Thoracic aorta (tissue), 2 donors: ENCODE measurements at regions not wholly inside any gene's neighbourhood (a gene's known extent, or its start where the extent isn't known, plus 50 kb on each side); places are given as distances from the start of the nearest gene placed in this dataset.

Experiments
- ATAC-seq: fragments of 150-250 bp; one replicate; pipeline ENCODE4 v1.8.0; 2017; ENCODE audit warnings: low read depth; ENCODE audit not compliant: insufficient number of reproducible peaks, low FRiP score
- DNase-seq: peaks from one replicate; pipeline ENCODE4 v3.0.0-alpha.2; 2020; ENCODE audit warnings: low spot score
- H3K27ac ChIP-seq, 2 donors: fragments of 200-600 bp; sonication (generic); 1 replicate in 1 of 2; 2 replicates in 1 of 2; pipeline ENCODE4 v1.5.1; 2016; ENCODE audit warnings: mild to moderate bottlenecking in 2 of 2, moderate library complexity in 2 of 2
- H3K27me3 ChIP-seq: fragments of 200-600 bp; sonication (generic); replicated peaks from 2 replicates; pipeline ENCODE4 v1.6.0; 2016; ENCODE audit warnings: mild to moderate bottlenecking; ENCODE audit not compliant: insufficient read depth
- H3K36me3 ChIP-seq: fragments of 200-600 bp; sonication (generic); one replicate; pipeline ENCODE4 v1.5.1; 2016
- H3K4me1 ChIP-seq, 2 donors: fragments of 200-600 bp; sonication (generic); 1 replicate in 1 of 2; 2 replicates in 1 of 2; pipeline versions ENCODE4 v1.5.1 to v1.6.0; 2016; ENCODE audit warnings: low read depth in 2 of 2, mild to moderate bottlenecking in 1 of 2; ENCODE audit not compliant: control insufficient read depth in 1 of 2
- H3K4me3 ChIP-seq: fragments of 200-600 bp; sonication (generic); 2 replicates; pipeline ENCODE4 v1.5.1; 2016; ENCODE audit warnings: mild to moderate bottlenecking
- H3K9me3 ChIP-seq: fragments of 200-600 bp; sonication (generic); 2 replicates; pipeline ENCODE4 v1.5.1; 2016
- CTCF ChIP-seq: fragments of 200-600 bp; sonication (generic); IDR thresholded peaks from one replicate; pipeline ENCODE4 v1.5.1; 2019; ENCODE audit warnings: antibody characterized with exemption

GRCh38 chr17:34527908-34528470, 51.4 kb upstream of the TMEM132E start:
- Histone ChIP-seq H3K4me3 (no peak overlapping the region), H3K36me3 (no peaks in the 10 kb centered on the region), H3K27me3 (no peaks in the 10 kb centered on the region), H3K9me3 (no peaks in the 10 kb centered on the region), H3K27ac (no peak overlapping the region), H3K4me1 (no peaks in the 10 kb centered on the region)
- ATAC-seq (no peak), DNase-seq (no peak)
- TF ChIP-seq CTCF: no peak

DNA sequence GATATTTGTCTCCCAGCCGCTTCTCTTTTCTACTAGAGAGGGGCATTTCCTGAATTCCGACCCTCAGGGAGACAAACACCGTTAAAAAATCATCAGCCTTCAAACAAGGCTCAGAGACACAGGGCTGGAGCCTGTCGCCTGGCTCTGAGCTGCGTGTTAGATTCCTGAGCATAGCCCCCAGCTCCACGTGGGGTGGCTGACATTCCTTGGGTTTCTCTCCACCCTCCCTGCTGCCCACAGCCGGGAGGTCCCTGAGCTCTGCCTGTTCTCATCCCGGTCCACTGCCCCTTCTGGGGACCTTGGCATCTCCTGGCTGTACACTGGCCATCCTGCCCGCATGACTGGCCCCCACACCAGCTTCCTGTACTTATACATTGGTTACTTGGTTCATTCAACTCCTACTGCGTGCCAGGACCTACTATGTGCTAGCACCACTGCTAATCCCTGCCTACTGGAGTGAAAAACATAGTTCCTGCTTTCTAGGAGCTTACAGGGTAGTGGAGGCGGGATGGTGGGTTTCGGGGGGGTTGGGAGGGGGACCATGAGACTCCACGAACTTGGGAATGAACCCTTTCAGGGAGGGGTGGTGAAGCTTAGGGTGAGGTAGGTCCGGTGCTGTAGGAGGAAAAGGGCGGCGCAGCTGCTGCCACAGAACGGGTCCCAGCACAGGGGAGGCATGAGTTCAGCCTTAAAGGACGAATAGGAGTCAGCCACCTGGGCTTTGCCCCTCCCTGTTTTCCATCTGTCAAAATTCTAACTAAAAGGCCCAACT, 52.1 kb upstream of the TMEM132E start:
- no peak for TF ChIP-seq CTCF
- ATAC-seq (no peak), DNase-seq (no peak)

GRCh38 chr17:34525651-34526050, 53.7 kb upstream of the TMEM132E start:
- Histone ChIP-seq H3K27ac (no peak overlapping the region), H3K27me3 (no peaks in the 10 kb centered on the region), H3K9me3 (no peaks in the 10 kb centered on the region), H3K4me3 (no peak overlapping the region), H3K4me1 (no peaks in the 10 kb centered on the region), H3K36me3 (no peaks in the 10 kb centered on the region)
- ATAC-seq (no peak), DNase-seq (no peak)
- TF ChIP-seq CTCF: no peak

More for the DNA sequence above, 52.1 kb upstream of the TMEM132E start:
- Histone ChIP-seq H3K9me3 (no peaks in the 10 kb centered on the region), H3K36me3 (no peaks in the 10 kb centered on the region), H3K4me3 (no peak overlapping the region), H3K4me1 (no peaks in the 10 kb centered on the region), H3K27ac (no peak overlapping the region), H3K27me3 (no peaks in the 10 kb centered on the region)

DNA sequence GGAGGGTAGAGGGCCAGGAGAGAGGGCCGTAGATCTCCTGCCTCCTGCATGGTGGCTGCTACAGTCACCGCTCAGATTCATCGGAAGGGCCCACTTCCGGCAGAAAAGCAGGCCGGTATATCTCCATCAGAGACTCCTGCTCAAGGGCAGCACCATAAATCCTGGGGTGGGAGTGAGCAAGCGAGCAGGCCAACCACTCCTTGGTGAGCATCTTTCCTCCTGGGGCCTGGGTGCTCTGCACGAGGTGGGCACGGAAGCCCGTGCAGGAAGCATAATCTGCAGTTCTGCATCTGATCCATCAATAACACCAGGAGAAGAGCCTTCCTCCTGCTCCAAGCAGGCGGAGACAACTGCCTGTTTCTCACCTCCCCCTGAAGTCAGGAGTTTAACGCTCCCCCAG, 57.4 kb upstream of the TMEM132E start:
- Histone ChIP-seq H3K36me3 (no peaks in the 10 kb centered on the region), H3K9me3 (no peaks in the 10 kb centered on the region), H3K27ac (no peak overlapping the region), H3K4me1 (no peaks in the 10 kb centered on the region), H3K4me3 (no peak overlapping the region), H3K27me3 (no peaks in the 10 kb centered on the region)
- TF ChIP-seq CTCF: no peak
- ATAC-seq (no peak), DNase-seq (no peak)

- no peak overlapping the region for H3K27ac ChIP-seq
- TF ChIP-seq CTCF: no peak
- no peaks in the 10 kb centered on the region for H3K9me3 ChIP-seq
- no peaks in the 10 kb centered on the region for H3K27me3 ChIP-seq
- no peak overlapping the region for H3K4me3 ChIP-seq
- DNase-seq (no peak), ATAC-seq (no peak)
- H3K36me3 ChIP-seq: no peaks in the 10 kb centered on the region
- H3K4me1 ChIP-seq: no peaks in the 10 kb centered on the region
These were observed 60.1 kb upstream of the TMEM132E start for GRCh38 chr17:34519282-34519681.
